PC-3 (cell line): ENCODE measurements at regions not wholly inside any gene's neighbourhood (a gene's known extent, or its start where the extent isn't known, plus 50 kb on each side); places are given as distances from the start of the nearest gene placed in this dataset.

ENCODE experiments used
- ATAC-seq: fragments of 200-7000 bp; cut with Tn5 transposase; 2 replicates; pipeline ENCODE4 v1.9.1; 2020; ENCODE audit warnings: mild to moderate bottlenecking, moderate library complexity
- BruUV-seq: library from RNA; stranded (reverse); fragments of 400-500 nt; replicated peaks from 2 replicates; lab custom pipeline; 2021; lab: Mats Ljungman, UMichigan
- CTCF ChIA-PET: fragments of 300-600 bp; sonication (Branson Sonifier 250); formaldehyde crosslinking; loops from one replicate; lab custom pipeline; 2022; ENCODE audit warnings: antibody characterized with exemption; lab: Charles Lee
- POLR2A ChIA-PET: fragments of 300-600 bp; sonication (Branson Sonifier 250); formaldehyde crosslinking; loops from one replicate; lab custom pipeline; 2022; ENCODE audit warnings: antibody characterized with exemption; ENCODE audit not compliant: unreplicated experiment; lab: Charles Lee
- DNase-seq: peaks from one replicate; pipeline ENCODE4 v3.0.0-alpha.2; 2015
- H2AFZ ChIP-seq: fragments of 300-600 bp; sonication (generic); 2 replicates; pipeline ENCODE4 v1.6.0; 2016; ENCODE audit warnings: antibody characterized with exemption, low read length
- H3F3A ChIP-seq: fragments of 300-600 bp; sonication (generic); one replicate; pipeline ENCODE4 v1.6.0; 2017; ENCODE audit warnings: antibody characterized with exemption, low read length, control low read depth, mild to moderate bottlenecking; ENCODE audit not compliant: unreplicated experiment
- H3K27ac ChIP-seq: fragments of 300-600 bp; sonication (generic); 2 replicates; pipeline ENCODE4 v1.5.1; 2016; ENCODE audit warnings: mild to moderate bottlenecking, low read length
- H3K27me3 ChIP-seq: fragments of 300-600 bp; sonication (generic); 2 replicates; pipeline ENCODE4 v1.6.1; 2016; ENCODE audit warnings: low read length, mixed read lengths
- H3K36me3 ChIP-seq: fragments of 300-600 bp; sonication (generic); 2 replicates; pipeline ENCODE4 v1.6.1; 2016; ENCODE audit warnings: low read depth, mixed run types, low read length, mixed read lengths
- H3K4me1 ChIP-seq: fragments of 300-600 bp; sonication (generic); 2 replicates; pipeline ENCODE4 v1.5.1; 2016; ENCODE audit warnings: low read length; ENCODE audit not compliant: insufficient read depth
- H3K4me2 ChIP-seq: fragments of 300-600 bp; sonication (generic); 2 replicates; pipeline ENCODE4 v1.6.0; 2016; ENCODE audit warnings: low read length
- H3K4me3 ChIP-seq: fragments of 300-600 bp; sonication (generic); 2 replicates; pipeline ENCODE4 v1.5.1; 2016; ENCODE audit warnings: mild to moderate bottlenecking, low read length, mixed read lengths
- H3K79me2 ChIP-seq: fragments of 300-600 bp; sonication (generic); 2 replicates; pipeline ENCODE4 v1.6.1; 2017; ENCODE audit warnings: low read length, mixed read lengths
- H3K9ac ChIP-seq: fragments of 300-600 bp; sonication (generic); 2 replicates; pipeline ENCODE4 v1.6.0; 2016; ENCODE audit warnings: mild to moderate bottlenecking, low read length
- H3K9me2 ChIP-seq: fragments of 300-600 bp; sonication (generic); replicated peaks from 2 replicates; pipeline ENCODE4 v1.6.1; 2016; ENCODE audit warnings: mixed run types, low read length, mixed read lengths
- H3K9me3 ChIP-seq: fragments of 300-600 bp; sonication (generic); 2 replicates; pipeline ENCODE4 v1.6.1; 2016; ENCODE audit warnings: low read length, mixed read lengths
- H4K20me1 ChIP-seq: fragments of 300-600 bp; sonication (generic); 2 replicates; pipeline ENCODE4 v1.6.1; 2016; ENCODE audit warnings: low read length, mixed read lengths
- CTCF ChIP-seq: fragments of 300-600 bp; sonication (generic); conservative IDR thresholded peaks from 2 replicates; pipeline ENCODE4 v1.5.1; 2017; ENCODE audit warnings: antibody characterized with exemption, low read depth, mild to moderate bottlenecking, low read length
- EZH2 ChIP-seq: fragments of 300-600 bp; sonication (generic); IDR thresholded peaks from one replicate; pipeline ENCODE4 v1.6.1; 2017; ENCODE audit warnings: antibody characterized with exemption, mild to moderate bottlenecking, low read length; ENCODE audit not compliant: unreplicated experiment
- EZH2phosphoT487 ChIP-seq: fragments of 300-600 bp; sonication (generic); IDR thresholded peaks from 2 replicates; pipeline ENCODE4 v1.6.1; 2018; ENCODE audit warnings: mild to moderate bottlenecking, antibody characterized with exemption, low read length, borderline replicate concordance
- intact Hi-C: fragments of 100-400 bp; cut with micrococcal nuclease; formaldehyde crosslinking; loops from 2 replicates; pipeline ENCODE4 v1.9.0; 2023

- no peak overlapping the region for H3K4me2 ChIP-seq
- no peaks in the 10 kb centered on the region for H3K36me3 ChIP-seq
- H3K9ac ChIP-seq, result no peak overlapping the region
- H3K27me3 ChIP-seq, result peaks cover 25% of the 10 kb centered on the region
- DNase-seq (peak; percentile 80), ATAC-seq (peak; percentile 94)
- CTCF ChIA-PET, result interaction anchor here (2.1 kb wide), 1 partner anchor 117 kb away, joined by 11 read pairs; no protein-coding TSS in a partner anchor
- H4K20me1 ChIP-seq, result no peaks in the 10 kb centered on the region
- BruUV-seq, result no TSS peak
- POLR2A ChIA-PET, result no interaction called here
- H3K4me3 ChIP-seq, result no peak overlapping the region
- H3K9me2 ChIP-seq, result no peaks in the 10 kb centered on the region
- no peaks in the 10 kb centered on the region for H3F3A ChIP-seq
- H3K4me1 ChIP-seq, result peaks cover 7% of the 10 kb centered on the region
- no peak overlapping the region for H2AFZ ChIP-seq
- TF ChIP-seq EZH2 (no peak), CTCF (peak; percentile 100), EZH2phosphoT487 (no peak)
- intact Hi-C loops, result loop anchor here (1.0 to 2.0 kb wide), 3 partner anchors 39 to 451 kb away; no protein-coding TSS in a partner anchor
- H3K79me2 ChIP-seq, result no peaks in the 10 kb centered on the region
- H3K27ac ChIP-seq, result no peak overlapping the region
- H3K9me3 ChIP-seq, result no peaks in the 10 kb centered on the region
Measured at GRCh38 chr3:124467980-124468902, 262.0 kb upstream of the UMPS start.

- Histone ChIP-seq H3K4me3 (no peak overlapping the region), H3K9me3 (no peaks in the 10 kb centered on the region), H3K4me1 (peaks cover 7% of the 10 kb centered on the region), H3K9me2 (no peaks in the 10 kb centered on the region), H3F3A (no peaks in the 10 kb centered on the region), H3K79me2 (no peaks in the 10 kb centered on the region), H3K36me3 (no peaks in the 10 kb centered on the region), H2AFZ (no peak overlapping the region), H3K27me3 (peaks cover 31% of the 10 kb centered on the region), H4K20me1 (no peaks in the 10 kb centered on the region), H3K9ac (no peak overlapping the region), H3K27ac (no peak overlapping the region), H3K4me2 (no peak overlapping the region)
- BruUV-seq, result no TSS peak
- ChIA-PET POLR2A (no interaction called here), CTCF (interaction anchor here (0.8 to 2.1 kb wide), 2 partner anchors 116 to 118 kb away, joined by 7 to 11 read pairs; no protein-coding TSS in a partner anchor)
- intact Hi-C loops, result loop anchor here (2.0 kb wide), 2 partner anchors 41 to 453 kb away; no protein-coding TSS in a partner anchor
- no peak for DNase-seq
- no peak for TF ChIP-seq EZH2
- no peak for TF ChIP-seq EZH2phosphoT487
- no peak for TF ChIP-seq CTCF
- no peak for ATAC-seq
Measured at GRCh38 chr3:124469555-124469954, 260.7 kb upstream of the UMPS start.
